Ovary (tissue), 3 donors: ENCODE measurements at regions not wholly inside any gene's neighbourhood (a gene's known extent, or its start where the extent isn't known, plus 50 kb on each side); places are given as distances from the start of the nearest gene placed in this dataset.

Experiments used
- POLR2A ChIP-seq: fragments of 450-650 bp; IDR thresholded peaks from one replicate; pipeline ENCODE4 v1.6.1; 2017; ENCODE audit warnings: antibody characterized with exemption, mild to moderate bottlenecking, moderate library complexity
- TF ChIP-seq, protein P1 (sequence below), 3 donors: fragments of 450-650 bp in 2 of 3; fragments of 200-600 bp in 1 of 3; IDR thresholded peaks; one replicate each; pipeline versions ENCODE4 v1.5.1 to v1.8.0; 2016 to 2022; ENCODE audit warnings: antibody characterized with exemption in 3 of 3, mild to moderate bottlenecking in 1 of 3
- donor health status: DM: no; HTN: no; CAD: no.

DNA sequence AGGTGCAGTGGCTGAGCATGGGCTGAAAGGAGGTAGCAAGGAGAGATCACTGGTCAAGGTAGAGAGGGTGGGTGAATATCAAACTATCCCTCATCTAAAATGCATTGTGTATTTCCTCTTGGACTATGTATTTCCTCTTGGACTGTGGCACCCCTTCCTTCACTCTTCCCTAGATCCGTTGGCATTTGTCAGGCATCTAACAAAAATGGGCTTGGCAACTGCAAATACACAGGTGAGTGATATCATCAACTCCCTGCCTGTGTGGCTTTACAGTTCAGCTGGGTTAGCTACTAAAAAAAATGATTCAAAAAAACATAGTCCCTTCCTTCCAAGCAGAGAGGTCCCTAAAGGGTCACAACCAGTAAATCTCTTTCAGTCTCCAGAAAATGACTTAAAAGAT is 142.8 kb upstream of the FUT8 start:
- TF ChIP-seq POLR2A, result no peak
- TF ChIP-seq, protein P1, sequence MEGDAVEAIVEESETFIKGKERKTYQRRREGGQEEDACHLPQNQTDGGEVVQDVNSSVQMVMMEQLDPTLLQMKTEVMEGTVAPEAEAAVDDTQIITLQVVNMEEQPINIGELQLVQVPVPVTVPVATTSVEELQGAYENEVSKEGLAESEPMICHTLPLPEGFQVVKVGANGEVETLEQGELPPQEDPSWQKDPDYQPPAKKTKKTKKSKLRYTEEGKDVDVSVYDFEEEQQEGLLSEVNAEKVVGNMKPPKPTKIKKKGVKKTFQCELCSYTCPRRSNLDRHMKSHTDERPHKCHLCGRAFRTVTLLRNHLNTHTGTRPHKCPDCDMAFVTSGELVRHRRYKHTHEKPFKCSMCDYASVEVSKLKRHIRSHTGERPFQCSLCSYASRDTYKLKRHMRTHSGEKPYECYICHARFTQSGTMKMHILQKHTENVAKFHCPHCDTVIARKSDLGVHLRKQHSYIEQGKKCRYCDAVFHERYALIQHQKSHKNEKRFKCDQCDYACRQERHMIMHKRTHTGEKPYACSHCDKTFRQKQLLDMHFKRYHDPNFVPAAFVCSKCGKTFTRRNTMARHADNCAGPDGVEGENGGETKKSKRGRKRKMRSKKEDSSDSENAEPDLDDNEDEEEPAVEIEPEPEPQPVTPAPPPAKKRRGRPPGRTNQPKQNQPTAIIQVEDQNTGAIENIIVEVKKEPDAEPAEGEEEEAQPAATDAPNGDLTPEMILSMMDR (IDR thresholded peaks at IDR 0.05), result no peak
